Activated naive CD4-positive, alpha-beta T cell treated with anti-CD3 and anti-CD28 coated beads, Interleukin-2, amount 50 U/mL, for 16 hours (primary cell): ENCODE measurements at regions not wholly inside any gene's neighbourhood (a gene's known extent, or its start where the extent isn't known, plus 50 kb on each side); places are given as distances from the start of the nearest gene placed in this dataset.
"Not testable (repeated sequence)": the region's sequence is repeated elsewhere in the genome, so short reads cannot be mapped to it uniquely, and the experiment has no call there.

Source experiments
- DNase-seq: peaks from one replicate; pipeline ENCODE4 v3.0.0-alpha.2; 2020

- DNase-seq: no peak
These were observed 115.2 kb downstream of the ZNF37A start for GRCh38 chr10:38209332-38209731.

GRCh38 chr10:38209748-38210147, 115.6 kb downstream of the ZNF37A start:
- not testable (repeated sequence) for DNase-seq

GRCh38 chr10:38212460-38212859, 118.3 kb downstream of the ZNF37A start:
- no peak for DNase-seq

- no peak for DNase-seq
These were observed 132.2 kb downstream of the ZNF37A start for GRCh38 chr10:38226385-38226784.

- DNase-seq: no peak
These were observed 134.3 kb downstream of the ZNF37A start for GRCh38 chr10:38228394-38228793.

- DNase-seq: not testable (repeated sequence)
These were observed 144.3 kb downstream of the ZNF37A start for GRCh38 chr10:38238479-38238878.

- DNase-seq: not testable (repeated sequence)
These were observed 148.0 kb downstream of the ZNF37A start for GRCh38 chr10:38242061-38242649.

- DNase-seq: not testable (repeated sequence)
These were observed 154.0 kb downstream of the ZNF37A start for GRCh38 chr10:38248113-38248512.

GRCh38 chr10:38252551-38252950, 158.4 kb downstream of the ZNF37A start:
- DNase-seq: not testable (repeated sequence)

GRCh38 chr10:38267555-38267954, 173.4 kb downstream of the ZNF37A start:
- not testable (repeated sequence) for DNase-seq

GRCh38 chr10:38271031-38271430, 176.9 kb downstream of the ZNF37A start:
- not testable (repeated sequence) for DNase-seq

- DNase-seq: not testable (repeated sequence)
These were observed 180.7 kb downstream of the ZNF37A start for GRCh38 chr10:38274879-38275278.

GRCh38 chr10:38292560-38292959, 198.4 kb downstream of the ZNF37A start:
- DNase-seq: not testable (repeated sequence)

- DNase-seq: not testable (repeated sequence)
These were observed 216.0 kb downstream of the ZNF37A start for GRCh38 chr10:38310111-38310510.

- DNase-seq: not testable (repeated sequence)
These were observed 221.1 kb downstream of the ZNF37A start for GRCh38 chr10:38315090-38315805.

GRCh38 chr10:38321393-38321792, 227.3 kb downstream of the ZNF37A start:
- DNase-seq: not testable (repeated sequence)

GRCh38 chr10:38330306-38330705, 236.2 kb downstream of the ZNF37A start:
- DNase-seq: not testable (repeated sequence)

GRCh38 chr10:38331106-38331505, 237.0 kb downstream of the ZNF37A start:
- DNase-seq: not testable (repeated sequence)

GRCh38 chr10:38333699-38334098, 239.6 kb downstream of the ZNF37A start:
- DNase-seq: not testable (repeated sequence)

GRCh38 chr10:38350645-38351044, 256.5 kb downstream of the ZNF37A start:
- not testable (repeated sequence) for DNase-seq

GRCh38 chr10:38354410-38354809, 260.3 kb downstream of the ZNF37A start:
- not testable (repeated sequence) for DNase-seq

GRCh38 chr10:38355911-38356526, 261.9 kb downstream of the ZNF37A start:
- peak; percentile 73 for DNase-seq

GRCh38 chr10:38356527-38356926, 262.4 kb downstream of the ZNF37A start:
- not testable (repeated sequence) for DNase-seq

- not testable (repeated sequence) for DNase-seq
These were observed 268.4 kb downstream of the ZNF37A start for GRCh38 chr10:38362514-38362913.
